Colonic mucosa (tissue), 4 donors: ENCODE measurements at regions not wholly inside any gene's neighbourhood (a gene's known extent, or its start where the extent isn't known, plus 50 kb on each side); places are given as distances from the start of the nearest gene placed in this dataset.

Experiments
- DNase-seq: peaks from one replicate; pipeline ENCODE4 v3.0.0-alpha.2; 2020
- H3K27ac ChIP-seq: fragments of 200-600 bp; one replicate; pipeline ENCODE4 v1.8.0; 2021
- H3K27me3 ChIP-seq: fragments of 200-600 bp; one replicate; pipeline ENCODE4 v1.8.0; 2021
- H3K36me3 ChIP-seq: fragments of 200-600 bp; one replicate; pipeline ENCODE4 v1.8.0; 2021
- H3K4me1 ChIP-seq: fragments of 200-600 bp; one replicate; pipeline ENCODE4 v1.8.0; 2021; ENCODE audit warnings: mild to moderate bottlenecking
- H3K4me3 ChIP-seq: fragments of 200-600 bp; one replicate; pipeline ENCODE4 v1.8.0; 2021
- H3K9ac ChIP-seq, 2 donors: one replicate each; pipeline ENCODE4 v1.7.0; 2013; ENCODE audit warnings: control low read depth in 2 of 2, low read depth in 2 of 2, low read length in 2 of 2
- H3K9me3 ChIP-seq: fragments of 200-600 bp; one replicate; pipeline ENCODE4 v1.8.0; 2021
- CTCF ChIP-seq: fragments of 200-600 bp; IDR thresholded peaks from one replicate; pipeline ENCODE4 v1.8.0; 2022; ENCODE audit warnings: antibody characterized with exemption, mild to moderate bottlenecking
- intact Hi-C: fragments of 100-400 bp; cut with DNase I; formaldehyde crosslinking; loops from one replicate; pipeline ENCODE4 v1.14.1; 2022
- donor health status: healthy.
- donor health status: DM: no; HTN: no; CAD: no.
- donor health status: DM: no; HTN: no; CAD: no.

GRCh38 chr13:106942563-106942962, 374.6 kb upstream of the ARGLU1 start:
- no peaks in the 10 kb centered on the region for H3K36me3 ChIP-seq
- intact Hi-C loops = no loop called here
- no peaks in the 10 kb centered on the region for H3K9me3 ChIP-seq
- no peak for TF ChIP-seq CTCF
- DNase-seq = no peak
- H3K27me3 ChIP-seq = no peaks in the 10 kb centered on the region
- no peak overlapping the region for H3K4me3 ChIP-seq
- no peak overlapping the region for H3K27ac ChIP-seq
- no peaks in the 10 kb centered on the region for H3K4me1 ChIP-seq
- no peak overlapping the region for H3K9ac ChIP-seq

- Histone ChIP-seq H3K9me3 (no peaks in the 10 kb centered on the region), H3K4me3 (no peak overlapping the region), H3K27ac (no peak overlapping the region), H3K27me3 (no peaks in the 10 kb centered on the region), H3K4me1 (no peaks in the 10 kb centered on the region), H3K36me3 (no peaks in the 10 kb centered on the region), H3K9ac (no peak overlapping the region)
- TF ChIP-seq CTCF = no peak
- intact Hi-C loops = no loop called here
- DNase-seq = no peak
Measured at GRCh38 chr13:106941779-106942178, 373.8 kb upstream of the ARGLU1 start.

GRCh38 chr13:106927421-106927820, 359.5 kb upstream of the ARGLU1 start:
- Histone ChIP-seq H3K36me3 (no peaks in the 10 kb centered on the region), H3K9ac (no peak overlapping the region), H3K9me3 (no peaks in the 10 kb centered on the region), H3K27me3 (no peaks in the 10 kb centered on the region), H3K4me3 (no peak overlapping the region), H3K27ac (no peak overlapping the region), H3K4me1 (no peaks in the 10 kb centered on the region)
- TF ChIP-seq CTCF = no peak
- DNase-seq = no peak
- intact Hi-C loops = no loop called here

GRCh38 chr13:106922384-106922783, 354.4 kb upstream of the ARGLU1 start:
- no peaks in the 10 kb centered on the region for H3K27me3 ChIP-seq
- intact Hi-C loops = no loop called here

GRCh38 chr13:106919638-106920037, 351.7 kb upstream of the ARGLU1 start:
- H3K36me3 ChIP-seq = no peaks in the 10 kb centered on the region
- no peaks in the 10 kb centered on the region for H3K9me3 ChIP-seq
- intact Hi-C loops = loop anchor here (10.0 kb wide), 2 partner anchors 305 to 355 kb away; partner anchors contain the start of gene ARGLU1
- no peaks in the 10 kb centered on the region for H3K27me3 ChIP-seq
- DNase-seq = no peak
- no peak overlapping the region for H3K27ac ChIP-seq
- H3K4me3 ChIP-seq = no peak overlapping the region
- TF ChIP-seq CTCF = no peak
- no peak overlapping the region for H3K9ac ChIP-seq
- H3K4me1 ChIP-seq = no peaks in the 10 kb centered on the region

More at GRCh38 chr13:106922384-106922783, 354.4 kb upstream of the ARGLU1 start:
- no peaks in the 10 kb centered on the region for H3K9me3 ChIP-seq
- no peak overlapping the region for H3K9ac ChIP-seq
- no peak overlapping the region for H3K27ac ChIP-seq
- no peak for TF ChIP-seq CTCF
- no peak for DNase-seq
- H3K4me3 ChIP-seq = no peak overlapping the region
- no peaks in the 10 kb centered on the region for H3K4me1 ChIP-seq
- no peaks in the 10 kb centered on the region for H3K36me3 ChIP-seq

- no peak for DNase-seq
- H3K4me1 ChIP-seq = no peaks in the 10 kb centered on the region
- H3K9me3 ChIP-seq = no peaks in the 10 kb centered on the region
- TF ChIP-seq CTCF = no peak
- no peaks in the 10 kb centered on the region for H3K27me3 ChIP-seq
- H3K27ac ChIP-seq = no peak overlapping the region
- H3K36me3 ChIP-seq = no peaks in the 10 kb centered on the region
- no peak overlapping the region for H3K9ac ChIP-seq
- no peak overlapping the region for H3K4me3 ChIP-seq
- intact Hi-C loops = loop anchor here (10.0 kb wide), 2 partner anchors 304 to 354 kb away; partner anchors contain the start of gene ARGLU1
Measured at GRCh38 chr13:106919133-106919532, 351.2 kb upstream of the ARGLU1 start.
